ENCODE measurements at regions not wholly inside any gene's neighbourhood (a gene's known extent, or its start where the extent isn't known, plus 50 kb on each side); places are given as distances from the start of the nearest gene placed in this dataset.

GRCh38 chr7:46678421-46678820, 757.3 kb upstream of the IGFBP3 start:
- intact Hi-C loops (cut with DNase I) = no loop called here
- TF ChIP-seq POLR2A (IDR thresholded peaks at IDR 0.05) (no peak), POLR2AphosphoS5 (IDR thresholded peaks at IDR 0.05; ENCODE audit: insufficient read depth in 1 of 2, low read depth in 1 of 2) (no peak)
- TF ChIP-seq, protein P1, sequence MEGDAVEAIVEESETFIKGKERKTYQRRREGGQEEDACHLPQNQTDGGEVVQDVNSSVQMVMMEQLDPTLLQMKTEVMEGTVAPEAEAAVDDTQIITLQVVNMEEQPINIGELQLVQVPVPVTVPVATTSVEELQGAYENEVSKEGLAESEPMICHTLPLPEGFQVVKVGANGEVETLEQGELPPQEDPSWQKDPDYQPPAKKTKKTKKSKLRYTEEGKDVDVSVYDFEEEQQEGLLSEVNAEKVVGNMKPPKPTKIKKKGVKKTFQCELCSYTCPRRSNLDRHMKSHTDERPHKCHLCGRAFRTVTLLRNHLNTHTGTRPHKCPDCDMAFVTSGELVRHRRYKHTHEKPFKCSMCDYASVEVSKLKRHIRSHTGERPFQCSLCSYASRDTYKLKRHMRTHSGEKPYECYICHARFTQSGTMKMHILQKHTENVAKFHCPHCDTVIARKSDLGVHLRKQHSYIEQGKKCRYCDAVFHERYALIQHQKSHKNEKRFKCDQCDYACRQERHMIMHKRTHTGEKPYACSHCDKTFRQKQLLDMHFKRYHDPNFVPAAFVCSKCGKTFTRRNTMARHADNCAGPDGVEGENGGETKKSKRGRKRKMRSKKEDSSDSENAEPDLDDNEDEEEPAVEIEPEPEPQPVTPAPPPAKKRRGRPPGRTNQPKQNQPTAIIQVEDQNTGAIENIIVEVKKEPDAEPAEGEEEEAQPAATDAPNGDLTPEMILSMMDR (IDR thresholded peaks at IDR 0.05) = no peak
- H3K27ac ChIP-seq = peak overlapping the region; percentile 1
- H3K36me3 ChIP-seq = no peaks in the 10 kb centered on the region
- no peaks in the 10 kb centered on the region for H3K27me3 ChIP-seq
- no peaks in the 10 kb centered on the region for H3K9me3 ChIP-seq
- H3K4me1 ChIP-seq = peaks cover 10% of the 10 kb centered on the region
- no peak for DNase-seq (ENCODE audit: extremely low spot score in 2 of 2)
- no peak overlapping the region for H3K4me3 ChIP-seq

DNA sequence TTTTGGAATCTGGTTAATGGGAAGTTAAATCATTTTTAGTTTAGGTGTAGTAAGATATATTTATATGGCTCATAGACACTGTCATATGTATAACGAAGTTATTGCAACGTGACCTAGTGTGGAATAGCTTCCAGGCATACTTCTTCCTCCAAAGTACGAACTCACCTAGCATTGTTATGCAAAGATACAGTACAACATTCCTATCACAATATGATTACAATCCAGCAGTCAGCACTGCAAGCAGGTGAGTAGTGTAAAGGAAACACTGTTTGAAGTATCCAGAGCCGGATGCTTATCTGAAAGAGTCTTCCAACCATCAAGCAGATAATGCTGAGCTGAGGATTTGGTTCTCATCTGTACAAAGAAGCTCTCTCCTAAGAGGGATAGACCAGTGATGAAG, 754.4 kb upstream of the IGFBP3 start:
- no peaks in the 10 kb centered on the region for H3K4me1 ChIP-seq
- DNase-seq (ENCODE audit: extremely low spot score in 2 of 2) = no peak
- H3K36me3 ChIP-seq = no peaks in the 10 kb centered on the region
- no peaks in the 10 kb centered on the region for H3K27me3 ChIP-seq
- no peak overlapping the region for H3K4me3 ChIP-seq
- no peak overlapping the region for H3K27ac ChIP-seq
- no peaks in the 10 kb centered on the region for H3K9me3 ChIP-seq
- intact Hi-C loops (cut with DNase I) = no loop called here
- TF ChIP-seq POLR2AphosphoS5 (IDR thresholded peaks at IDR 0.05; ENCODE audit: insufficient read depth in 1 of 2, low read depth in 1 of 2) = no peak
- TF ChIP-seq, protein P1 (IDR thresholded peaks at IDR 0.05) = no peak
- TF ChIP-seq POLR2A (IDR thresholded peaks at IDR 0.05) = no peak

DNA sequence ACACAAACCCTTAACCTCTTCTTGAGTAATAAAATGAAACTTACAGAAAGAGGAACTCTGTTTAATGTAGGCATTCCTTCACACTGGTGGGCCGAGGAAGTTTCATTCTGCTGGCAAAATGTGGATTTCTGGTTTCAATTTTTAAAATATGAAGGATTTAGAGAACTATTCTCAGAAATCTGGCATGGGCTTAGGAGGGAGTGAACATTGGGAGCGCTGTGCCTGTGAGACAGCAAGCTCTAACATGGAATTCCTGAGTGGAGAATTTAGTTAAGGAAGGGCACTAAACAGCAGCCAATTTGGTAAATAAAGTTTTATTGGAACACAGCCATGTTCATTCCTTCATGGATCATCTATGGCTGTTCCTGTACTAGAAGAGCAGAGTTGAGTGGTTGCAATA, 751.8 kb upstream of the IGFBP3 start:
- no peaks in the 10 kb centered on the region for H3K4me1 ChIP-seq
- no peak overlapping the region for H3K4me3 ChIP-seq
- no peaks in the 10 kb centered on the region for H3K9me3 ChIP-seq
- H3K27ac ChIP-seq = no peak overlapping the region
- H3K36me3 ChIP-seq = no peaks in the 10 kb centered on the region
- TF ChIP-seq, protein P1 (IDR thresholded peaks at IDR 0.05) = no peak
- TF ChIP-seq POLR2AphosphoS5 (IDR thresholded peaks at IDR 0.05; ENCODE audit: insufficient read depth in 1 of 2, low read depth in 1 of 2) = no peak
- TF ChIP-seq POLR2A (IDR thresholded peaks at IDR 0.05) = no peak
- DNase-seq (ENCODE audit: extremely low spot score in 2 of 2) = no peak
- intact Hi-C loops (cut with DNase I) = no loop called here
- H3K27me3 ChIP-seq = no peaks in the 10 kb centered on the region

- Histone ChIP-seq H3K36me3 (no peaks in the 10 kb centered on the region), H3K4me1 (no peaks in the 10 kb centered on the region), H3K4me3 (no peak overlapping the region), H3K27ac (no peak overlapping the region), H3K27me3 (no peaks in the 10 kb centered on the region), H3K9me3 (no peaks in the 10 kb centered on the region)
- no peak for TF ChIP-seq POLR2A (IDR thresholded peaks at IDR 0.05)
- TF ChIP-seq POLR2AphosphoS5 (IDR thresholded peaks at IDR 0.05; ENCODE audit: insufficient read depth in 1 of 2, low read depth in 1 of 2) = no peak
- TF ChIP-seq, protein P1 (IDR thresholded peaks at IDR 0.05) = no peak
- intact Hi-C loops (cut with DNase I) = no loop called here
- no peak for DNase-seq (ENCODE audit: extremely low spot score in 2 of 2)
Measured at GRCh38 chr7:46671108-46671769, 750.2 kb upstream of the IGFBP3 start.

DNA sequence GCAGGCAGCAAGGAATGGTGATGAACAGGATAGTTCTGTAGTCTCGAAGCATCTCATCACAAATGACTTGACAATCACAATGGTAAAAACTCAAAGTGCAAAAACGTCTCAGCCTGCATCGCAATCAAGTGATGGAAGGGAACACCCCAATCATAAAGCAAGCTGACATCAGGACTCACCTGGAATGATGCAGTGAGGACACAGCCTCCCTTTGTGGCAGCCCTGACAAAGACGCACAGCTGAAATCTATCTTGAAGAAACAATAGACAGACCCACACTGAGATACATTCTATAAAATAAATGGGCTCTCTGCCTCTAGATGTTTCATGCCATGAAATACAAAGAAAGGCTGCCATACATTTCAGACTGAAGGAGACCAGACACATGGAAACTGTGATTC, 748.0 kb upstream of the IGFBP3 start:
- intact Hi-C loops (cut with DNase I) = no loop called here
- DNase-seq (ENCODE audit: extremely low spot score in 2 of 2) = no peak
- Histone ChIP-seq H3K27ac (no peak overlapping the region), H3K9me3 (no peaks in the 10 kb centered on the region), H3K4me1 (no peaks in the 10 kb centered on the region), H3K4me3 (no peak overlapping the region), H3K36me3 (no peaks in the 10 kb centered on the region), H3K27me3 (no peaks in the 10 kb centered on the region)
- TF ChIP-seq, protein P1 (IDR thresholded peaks at IDR 0.05) = no peak
- TF ChIP-seq POLR2A (IDR thresholded peaks at IDR 0.05) (no peak), POLR2AphosphoS5 (IDR thresholded peaks at IDR 0.05; ENCODE audit: insufficient read depth in 1 of 2, low read depth in 1 of 2) (no peak)
